ENCODE measurements at regions not wholly inside any gene's neighbourhood (a gene's known extent, or its start where the extent isn't known, plus 50 kb on each side); places are given as distances from the start of the nearest gene placed in this dataset.

DNA sequence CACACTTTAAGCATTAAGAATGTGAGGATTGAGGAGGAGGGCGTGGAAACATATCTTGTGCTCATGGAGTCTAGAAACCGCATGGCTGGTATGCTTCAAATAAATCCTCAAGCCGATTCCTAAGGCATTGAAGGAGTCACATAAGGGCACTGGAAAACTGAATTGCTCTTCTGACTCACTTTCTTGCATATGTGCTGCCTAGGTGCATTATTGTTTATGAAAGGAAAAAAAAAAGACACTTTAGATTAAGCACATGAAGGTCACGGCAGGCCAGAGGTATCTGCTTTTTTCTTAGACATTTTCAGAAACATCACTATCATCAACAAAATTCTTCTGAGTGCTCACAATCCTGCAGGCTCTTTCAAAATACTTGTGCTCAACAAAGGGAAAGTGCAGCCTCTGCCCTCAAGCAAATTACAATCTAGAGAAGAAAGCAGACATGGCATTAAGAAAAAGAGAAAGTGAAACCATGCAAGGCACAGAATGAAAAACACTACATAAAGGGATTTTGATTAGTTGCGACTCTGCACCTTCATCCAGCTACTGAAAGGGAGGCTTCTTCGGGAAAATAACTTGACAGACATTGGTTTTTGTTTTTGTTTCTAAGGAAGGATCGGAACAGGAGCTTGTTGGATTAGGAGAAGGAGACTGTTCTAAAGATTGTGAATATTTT lies 2117.6 kb downstream of the MAT2B start:
- no peak overlapping the region for H3K27ac ChIP-seq (ENCODE audit: low read depth, low read length)

GRCh38 chr5:165624166-165624946 lies 2118.9 kb downstream of the MAT2B start:
- Histone ChIP-seq H3K14ac (ENCODE audit: low read length) (no peak overlapping the region), H2BK12ac (ENCODE audit: low read length) (no peak overlapping the region), H3K79me2 (ENCODE audit: control insufficient read depth, insufficient read depth, low read length, poor library complexity) (no peaks in the 10 kb centered on the region), H3K4me1 (ENCODE audit: control insufficient read depth in 1 of 2, insufficient read depth in 2 of 2, low read length in 2 of 2) (peaks cover 0 to 2% of the 10 kb centered on the region in 2 experiments), H2AFZ (ENCODE audit: insufficient read depth, low read length, poor library complexity) (no peak overlapping the region), H3K23ac (ENCODE audit: low read length) (no peak overlapping the region), H4K91ac (ENCODE audit: low read depth, low read length) (no peak overlapping the region), H3K4ac (ENCODE audit: low read depth, low read length) (no peak overlapping the region), H3K27me3 (ENCODE audit: insufficient read depth, low read length) (no peaks in the 10 kb centered on the region), H3K79me1 (ENCODE audit: low read length) (no peaks in the 10 kb centered on the region), H2AK5ac (ENCODE audit: low read length) (no peak overlapping the region), H3K9me3 (ENCODE audit: insufficient read depth, low read depth, low read length) (no peaks in the 10 kb centered on the region), H3K4me2 (ENCODE audit: low read length) (no peak overlapping the region), H3K4me3 (ENCODE audit: low read depth, low read length) (no peak overlapping the region), H2BK120ac (ENCODE audit: insufficient read depth, low read length, poor library complexity) (no peak overlapping the region), H4K8ac (ENCODE audit: low read depth, low read length) (no peak overlapping the region), H3K27ac (ENCODE audit: low read depth, low read length) (no peak overlapping the region), H3K18ac (ENCODE audit: low read length) (no peak overlapping the region), H3K36me3 (ENCODE audit: control insufficient read depth in 1 of 2, insufficient read depth in 2 of 2, low read length in 2 of 2) (no peaks in the 10 kb centered on the region), H4K12ac (ENCODE audit: low read depth, low read length) (no peak overlapping the region), H2BK5ac (ENCODE audit: low read depth, low read length, poor library complexity) (no peak overlapping the region), H3K9ac (ENCODE audit: low read length) (no peak overlapping the region)
- no peak for DNase-seq
- no CpG with 5 or more reads among the region's 8 CpGs for WGBS (ENCODE audit: extremely low coverage, insufficient coverage, insufficient read length)

More for the DNA sequence above, 2117.6 kb downstream of the MAT2B start:
- H3K4ac ChIP-seq (ENCODE audit: low read depth, low read length), result no peak overlapping the region
- no peak overlapping the region for H3K14ac ChIP-seq (ENCODE audit: low read length)
- no peak overlapping the region for H3K23ac ChIP-seq (ENCODE audit: low read length)
- H3K9me3 ChIP-seq (ENCODE audit: insufficient read depth, low read depth, low read length), result no peaks in the 10 kb centered on the region
- no peak overlapping the region for H4K8ac ChIP-seq (ENCODE audit: low read depth, low read length)
- no peaks in the 10 kb centered on the region for H3K27me3 ChIP-seq (ENCODE audit: insufficient read depth, low read length)
- no peak overlapping the region for H3K4me3 ChIP-seq (ENCODE audit: low read depth, low read length)
- H3K4me2 ChIP-seq (ENCODE audit: low read length), result no peak overlapping the region
- H2AK5ac ChIP-seq (ENCODE audit: low read length), result no peak overlapping the region
- peak; percentile 67 to 78 for DNase-seq
- no peak overlapping the region for H2BK120ac ChIP-seq (ENCODE audit: insufficient read depth, low read length, poor library complexity)
- no peak overlapping the region for H4K91ac ChIP-seq (ENCODE audit: low read depth, low read length)
- no peak overlapping the region for H3K18ac ChIP-seq (ENCODE audit: low read length)
- H2BK5ac ChIP-seq (ENCODE audit: low read depth, low read length, poor library complexity), result no peak overlapping the region
- H3K4me1 ChIP-seq (ENCODE audit: control insufficient read depth in 1 of 2, insufficient read depth in 2 of 2, low read length in 2 of 2), result peaks cover 0 to 2% of the 10 kb centered on the region in 2 experiments
- H4K12ac ChIP-seq (ENCODE audit: low read depth, low read length), result no peak overlapping the region
- no peaks in the 10 kb centered on the region for H3K36me3 ChIP-seq (ENCODE audit: control insufficient read depth in 1 of 2, insufficient read depth in 2 of 2, low read length in 2 of 2)
- no peak overlapping the region for H3K9ac ChIP-seq (ENCODE audit: low read length)
- H3K79me2 ChIP-seq (ENCODE audit: control insufficient read depth, insufficient read depth, low read length, poor library complexity), result no peaks in the 10 kb centered on the region
- H3K79me1 ChIP-seq (ENCODE audit: low read length), result no peaks in the 10 kb centered on the region
- H2BK12ac ChIP-seq (ENCODE audit: low read length), result no peak overlapping the region
- no CpG with 5 or more reads among the region's 7 CpGs for WGBS (ENCODE audit: extremely low coverage, insufficient coverage, insufficient read length)
- H2AFZ ChIP-seq (ENCODE audit: insufficient read depth, low read length, poor library complexity), result no peak overlapping the region

GRCh38 chr5:165626161-165626560 lies 2120.7 kb downstream of the MAT2B start:
- Histone ChIP-seq H3K27me3 (ENCODE audit: insufficient read depth, low read length) (no peaks in the 10 kb centered on the region), H4K91ac (ENCODE audit: low read depth, low read length) (no peak overlapping the region), H2BK120ac (ENCODE audit: insufficient read depth, low read length, poor library complexity) (no peak overlapping the region), H3K79me2 (ENCODE audit: control insufficient read depth, insufficient read depth, low read length, poor library complexity) (no peaks in the 10 kb centered on the region), H2AFZ (ENCODE audit: insufficient read depth, low read length, poor library complexity) (no peak overlapping the region), H4K12ac (ENCODE audit: low read depth, low read length) (no peak overlapping the region), H3K18ac (ENCODE audit: low read length) (no peak overlapping the region), H3K36me3 (ENCODE audit: control insufficient read depth in 1 of 2, insufficient read depth in 2 of 2, low read length in 2 of 2) (no peaks in the 10 kb centered on the region), H3K9me3 (ENCODE audit: insufficient read depth, low read depth, low read length) (no peaks in the 10 kb centered on the region), H3K4me3 (ENCODE audit: low read depth, low read length) (no peak overlapping the region), H3K4ac (ENCODE audit: low read depth, low read length) (no peak overlapping the region), H2AK5ac (ENCODE audit: low read length) (no peak overlapping the region), H3K9ac (ENCODE audit: low read length) (no peak overlapping the region), H3K4me2 (ENCODE audit: low read length) (no peak overlapping the region), H2BK12ac (ENCODE audit: low read length) (no peak overlapping the region), H3K27ac (ENCODE audit: low read depth, low read length) (no peak overlapping the region), H4K8ac (ENCODE audit: low read depth, low read length) (no peak overlapping the region), H3K79me1 (ENCODE audit: low read length) (no peaks in the 10 kb centered on the region), H3K14ac (ENCODE audit: low read length) (no peak overlapping the region), H3K4me1 (ENCODE audit: control insufficient read depth in 1 of 2, insufficient read depth in 2 of 2, low read length in 2 of 2) (peaks cover 0 to 5% of the 10 kb centered on the region in 2 experiments), H2BK5ac (ENCODE audit: low read depth, low read length, poor library complexity) (no peak overlapping the region), H3K23ac (ENCODE audit: low read length) (no peak overlapping the region)
- DNase-seq, result no peak

- Histone ChIP-seq H3K9ac (ENCODE audit: low read length) (no peak overlapping the region), H3K23ac (ENCODE audit: low read length) (no peak overlapping the region), H2BK120ac (ENCODE audit: insufficient read depth, low read length, poor library complexity) (no peak overlapping the region), H4K12ac (ENCODE audit: low read depth, low read length) (no peak overlapping the region), H3K4me1 (ENCODE audit: control insufficient read depth in 1 of 2, insufficient read depth in 2 of 2, low read length in 2 of 2) (peaks cover 0 to 5% of the 10 kb centered on the region in 2 experiments), H4K91ac (ENCODE audit: low read depth, low read length) (no peak overlapping the region), H3K14ac (ENCODE audit: low read length) (no peak overlapping the region), H2AFZ (ENCODE audit: insufficient read depth, low read length, poor library complexity) (no peak overlapping the region), H3K27me3 (ENCODE audit: insufficient read depth, low read length) (no peaks in the 10 kb centered on the region), H3K4me2 (ENCODE audit: low read length) (no peak overlapping the region), H4K8ac (ENCODE audit: low read depth, low read length) (peak overlapping the region; percentile 28), H2AK5ac (ENCODE audit: low read length) (no peak overlapping the region), H2BK5ac (ENCODE audit: low read depth, low read length, poor library complexity) (no peak overlapping the region), H3K9me3 (ENCODE audit: insufficient read depth, low read depth, low read length) (no peaks in the 10 kb centered on the region), H3K4me3 (ENCODE audit: low read depth, low read length) (no peak overlapping the region), H3K27ac (ENCODE audit: low read depth, low read length) (no peak overlapping the region), H3K36me3 (ENCODE audit: control insufficient read depth in 1 of 2, insufficient read depth in 2 of 2, low read length in 2 of 2) (no peaks in the 10 kb centered on the region), H2BK12ac (ENCODE audit: low read length) (no peak overlapping the region), H3K79me1 (ENCODE audit: low read length) (no peaks in the 10 kb centered on the region), H3K18ac (ENCODE audit: low read length) (no peak overlapping the region), H3K79me2 (ENCODE audit: control insufficient read depth, insufficient read depth, low read length, poor library complexity) (no peaks in the 10 kb centered on the region), H3K4ac (ENCODE audit: low read depth, low read length) (no peak overlapping the region)
- peak in 1 of 2 donors; percentile 12 for DNase-seq
- no CpG with 5 or more reads among the region's 8 CpGs for WGBS (ENCODE audit: extremely low coverage, insufficient coverage, insufficient read length)
These were observed 2122.2 kb downstream of the MAT2B start for GRCh38 chr5:165627548-165628170.

All from trophoblast cell (in vitro differentiated cells and primary cell).